NCI-H524 (cell line): ENCODE measurements at regions not wholly inside any gene's neighbourhood (a gene's known extent, or its start where the extent isn't known, plus 50 kb on each side); places are given as distances from the start of the nearest gene placed in this dataset.
"Not testable (repeated sequence)": the region's sequence is repeated elsewhere in the genome, so short reads cannot be mapped to it uniquely, and the experiment has no call there.

ENCODE experiments used
- DNase-seq, 2 experiments: peaks; one replicate each; lab custom pipeline; 2025; lab: John Stamatoyannopoulos, UW

- DNase-seq, result no peak
Measured at GRCh38 chr7:89618274-89618673, 536.0 kb upstream of the STEAP1 start.

DNA sequence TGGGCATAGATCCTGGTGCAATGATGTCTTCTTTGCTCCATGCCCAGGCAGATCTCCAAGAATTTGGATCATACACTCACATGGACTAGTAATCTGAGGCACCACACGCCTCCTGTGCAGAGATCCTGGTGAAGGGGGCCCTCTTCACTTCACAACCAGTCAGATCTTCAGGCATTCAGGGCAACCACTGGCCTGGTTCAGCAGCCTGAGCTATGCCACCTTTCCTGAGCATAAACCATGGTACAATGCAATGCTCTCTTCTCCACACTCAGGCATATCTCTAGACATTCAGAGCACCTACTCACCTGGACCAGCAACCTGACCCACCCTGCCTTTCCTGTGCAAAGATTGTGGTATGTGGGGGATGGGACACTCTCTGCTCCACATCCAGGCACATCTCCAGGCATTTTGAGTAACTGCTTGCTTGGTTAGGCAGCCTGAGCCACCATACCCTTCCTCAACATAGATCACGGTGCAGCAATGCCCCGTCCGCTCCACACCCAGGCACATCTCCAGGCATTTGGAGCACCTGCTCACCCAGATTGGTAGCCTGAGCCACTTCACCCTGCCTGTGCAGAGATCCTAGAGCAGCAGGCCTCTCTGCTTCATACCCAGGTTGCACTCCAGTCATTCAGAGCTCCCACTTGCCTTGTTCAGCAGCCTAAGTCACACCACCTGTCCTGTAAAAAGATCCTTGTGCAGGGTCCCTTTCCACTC is 532.2 kb upstream of the STEAP1 start:
- no peak for DNase-seq

- DNase-seq, result peak; percentile 25 to 50
Measured at GRCh38 chr7:89623018-89623672, 531.1 kb upstream of the STEAP1 start.

DNA sequence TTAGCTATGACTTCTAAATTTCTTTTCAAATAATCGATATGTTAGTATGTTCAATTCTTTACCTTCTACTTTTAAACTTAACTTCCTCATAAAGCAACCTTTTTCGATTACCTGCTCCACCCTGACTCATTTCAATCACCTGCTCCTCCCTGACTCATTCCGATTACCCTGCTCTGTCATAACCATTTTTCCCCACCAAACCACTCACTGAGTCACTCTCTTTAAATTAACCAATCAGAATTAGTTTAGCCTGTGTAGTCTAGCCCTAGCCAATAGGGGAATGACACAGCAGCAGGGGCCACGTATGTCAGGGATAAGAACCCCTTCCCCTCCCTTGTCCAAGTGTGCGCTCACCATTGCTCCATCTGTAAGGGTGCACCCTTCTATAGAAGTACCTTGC is 530.1 kb upstream of the STEAP1 start:
- not testable (repeated sequence) for DNase-seq

DNA sequence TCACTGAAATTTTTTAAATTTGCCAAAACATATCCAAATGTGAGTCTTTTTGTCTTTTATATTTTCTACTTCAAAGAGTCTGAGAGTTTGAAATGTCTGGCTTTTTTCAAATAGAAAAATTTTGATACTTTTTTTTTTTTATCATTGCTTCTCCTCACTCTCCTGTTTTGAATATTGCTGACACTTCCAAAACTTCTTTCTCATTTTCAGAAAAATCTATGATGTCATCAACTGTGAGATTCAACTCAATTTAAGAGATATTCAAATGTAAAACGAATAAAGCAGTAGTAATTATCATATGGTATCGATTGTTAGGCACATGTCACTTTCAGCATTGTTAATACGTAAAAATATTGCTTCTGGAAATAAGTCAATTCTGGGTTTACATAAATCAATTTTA is 505.8 kb upstream of the STEAP1 start:
- no peak for DNase-seq

DNA sequence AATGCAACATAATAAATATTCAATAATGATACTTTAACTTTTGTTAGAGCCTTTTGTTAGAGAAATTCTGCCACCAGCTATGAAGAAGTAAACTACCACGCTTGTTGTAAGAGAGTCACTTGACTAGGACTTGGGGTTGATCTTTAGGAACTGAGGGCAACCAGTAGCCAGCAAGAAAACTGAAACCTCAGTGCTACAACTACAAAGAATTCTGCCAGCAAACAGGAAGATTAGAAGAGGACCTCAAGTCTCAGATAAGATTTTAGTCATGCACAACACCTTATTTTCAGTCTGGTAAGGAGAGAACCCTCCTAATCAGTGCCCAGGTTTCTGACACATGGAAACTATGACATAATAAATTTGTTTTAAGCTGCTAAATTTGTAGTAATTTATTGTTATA is 498.3 kb upstream of the STEAP1 start:
- DNase-seq, result no peak

- DNase-seq, result no peak
Measured at GRCh38 chr7:89661876-89662275, 492.4 kb upstream of the STEAP1 start.

DNA sequence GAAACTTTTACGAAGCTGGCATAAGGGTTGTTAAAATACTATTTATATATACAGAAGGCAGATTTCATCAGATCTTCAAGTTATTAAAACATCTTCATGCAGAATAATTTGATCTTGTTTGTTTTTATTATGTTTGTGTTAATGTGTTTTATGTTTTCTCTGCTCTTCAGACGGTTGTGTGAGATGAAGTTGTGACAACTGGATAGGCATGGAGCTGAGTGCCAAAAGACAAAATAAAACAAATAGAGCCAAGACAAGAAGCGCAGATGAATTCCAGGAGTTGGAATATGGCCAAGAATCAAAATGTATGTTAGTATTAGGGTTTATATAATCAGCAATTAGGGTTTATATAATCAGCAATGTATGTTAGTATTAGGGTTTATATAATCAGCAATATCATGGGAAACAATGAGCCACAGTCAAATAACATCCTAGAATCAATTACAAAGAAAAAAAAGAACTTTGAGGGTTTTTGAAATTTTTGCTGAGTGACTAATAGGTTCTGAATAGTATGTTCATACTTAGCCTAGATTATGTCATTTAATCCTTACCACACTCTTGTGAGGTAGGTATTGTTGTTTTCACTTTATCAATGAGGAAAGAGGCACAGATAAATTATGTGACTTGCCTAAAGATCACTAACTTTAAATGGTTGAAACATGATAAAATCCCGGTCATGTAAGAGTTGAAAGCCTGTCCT is 488.0 kb upstream of the STEAP1 start:
- no peak for DNase-seq

DNA sequence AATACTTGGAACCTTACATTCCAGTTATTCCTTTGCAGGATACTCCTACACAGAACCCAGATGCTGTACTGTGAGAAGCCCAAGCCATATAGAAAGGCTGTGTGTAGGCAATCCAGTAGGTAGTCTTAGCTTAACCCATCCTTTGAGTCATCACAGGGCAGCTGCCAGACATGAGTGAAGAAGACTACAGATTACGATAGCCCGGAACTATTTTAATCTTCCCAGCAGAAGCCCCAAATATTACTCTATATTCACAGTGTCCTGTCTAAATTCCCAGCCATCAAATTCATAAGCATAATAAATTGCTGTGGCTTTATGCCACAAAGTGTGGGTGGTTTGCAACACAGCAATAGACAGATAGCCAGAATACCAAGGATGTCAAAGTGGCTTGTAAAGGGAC is 474.1 kb upstream of the STEAP1 start:
- no peak for DNase-seq

DNA sequence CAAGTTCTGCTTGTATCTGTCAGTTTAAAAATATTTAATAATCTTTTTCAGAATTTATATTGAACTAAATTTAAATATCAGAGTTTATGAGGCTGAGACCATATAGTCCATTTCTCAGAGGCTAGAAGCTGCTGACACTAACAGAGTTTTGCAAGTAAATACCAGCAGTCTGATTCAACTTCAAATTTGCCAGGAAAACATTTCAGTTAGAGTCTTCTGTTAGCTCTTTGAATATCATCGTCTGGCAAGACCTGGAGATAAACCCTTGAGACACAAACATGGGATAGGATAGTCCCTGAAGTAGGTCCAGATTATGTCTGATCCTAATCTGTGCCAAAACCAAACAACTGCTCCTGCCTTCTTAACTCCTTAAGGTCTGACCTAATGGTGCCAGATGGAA is 472.8 kb upstream of the STEAP1 start:
- peak in 1 of 2 experiments; percentile 36 for DNase-seq

- no peak for DNase-seq
Measured at GRCh38 chr7:89685287-89685686, 469.0 kb upstream of the STEAP1 start.

DNA sequence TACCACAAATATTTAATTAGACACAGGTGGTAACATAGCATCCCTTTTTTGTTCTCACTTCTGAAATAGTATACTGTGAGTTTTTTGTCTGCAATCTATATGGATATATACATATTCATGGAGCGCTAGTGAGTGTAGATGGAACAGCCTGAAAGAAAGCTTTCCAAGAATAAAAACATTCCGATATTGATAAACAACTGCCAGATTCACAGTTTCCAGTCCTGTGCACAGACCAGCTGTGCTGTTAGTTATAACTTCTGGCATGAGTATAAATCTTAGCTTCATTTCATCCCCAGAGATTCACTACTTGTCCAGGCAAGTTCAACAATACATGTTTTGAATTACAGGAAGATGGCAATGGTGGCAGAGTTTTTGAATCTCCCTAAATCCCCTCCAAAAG is 467.1 kb upstream of the STEAP1 start:
- DNase-seq, result peak in 1 of 2 experiments; percentile 28

- no peak for DNase-seq
Measured at GRCh38 chr7:89695241-89695640, 459.0 kb upstream of the STEAP1 start.

DNA sequence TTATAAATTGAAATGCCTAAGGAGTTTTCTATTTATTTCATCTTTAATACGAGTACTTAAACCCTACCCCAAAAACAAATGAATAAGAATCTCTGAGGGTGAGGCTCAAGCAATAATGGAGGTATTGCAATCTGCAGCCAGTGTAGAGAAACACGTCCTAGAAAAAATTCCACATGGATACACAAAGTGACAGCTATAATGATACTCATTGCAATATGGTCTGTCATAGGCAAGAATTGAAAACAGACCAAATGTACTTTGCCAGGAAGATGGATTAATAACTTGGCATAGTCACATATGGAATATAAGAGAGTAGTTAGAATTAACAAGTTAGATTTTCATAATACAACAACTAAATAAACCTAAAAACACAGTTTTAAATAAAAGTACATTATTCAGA is 440.1 kb upstream of the STEAP1 start:
- no peak for DNase-seq

GRCh38 chr7:89718941-89719340 is 435.3 kb upstream of the STEAP1 start:
- DNase-seq, result not testable (repeated sequence)

DNA sequence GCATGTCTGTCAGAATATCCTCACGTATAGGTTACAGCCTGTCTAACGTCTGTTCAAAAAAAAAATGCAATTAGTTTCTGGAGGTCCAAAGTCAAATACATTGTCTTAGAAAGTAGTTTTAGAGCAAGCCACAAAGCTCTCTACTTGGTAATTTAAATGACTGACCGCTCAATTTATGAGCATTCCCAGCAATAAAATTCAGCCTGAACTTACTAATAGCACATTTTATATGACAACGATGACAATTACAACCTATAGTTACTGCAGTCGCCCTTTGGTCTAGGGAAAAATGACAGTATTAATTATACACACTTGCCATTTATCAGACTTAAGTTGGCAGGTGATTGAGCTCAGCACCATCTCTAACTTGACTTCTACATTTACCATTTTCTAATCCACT is 425.8 kb upstream of the STEAP1 start:
- DNase-seq, result peak in 1 of 2 experiments; percentile 53

DNA sequence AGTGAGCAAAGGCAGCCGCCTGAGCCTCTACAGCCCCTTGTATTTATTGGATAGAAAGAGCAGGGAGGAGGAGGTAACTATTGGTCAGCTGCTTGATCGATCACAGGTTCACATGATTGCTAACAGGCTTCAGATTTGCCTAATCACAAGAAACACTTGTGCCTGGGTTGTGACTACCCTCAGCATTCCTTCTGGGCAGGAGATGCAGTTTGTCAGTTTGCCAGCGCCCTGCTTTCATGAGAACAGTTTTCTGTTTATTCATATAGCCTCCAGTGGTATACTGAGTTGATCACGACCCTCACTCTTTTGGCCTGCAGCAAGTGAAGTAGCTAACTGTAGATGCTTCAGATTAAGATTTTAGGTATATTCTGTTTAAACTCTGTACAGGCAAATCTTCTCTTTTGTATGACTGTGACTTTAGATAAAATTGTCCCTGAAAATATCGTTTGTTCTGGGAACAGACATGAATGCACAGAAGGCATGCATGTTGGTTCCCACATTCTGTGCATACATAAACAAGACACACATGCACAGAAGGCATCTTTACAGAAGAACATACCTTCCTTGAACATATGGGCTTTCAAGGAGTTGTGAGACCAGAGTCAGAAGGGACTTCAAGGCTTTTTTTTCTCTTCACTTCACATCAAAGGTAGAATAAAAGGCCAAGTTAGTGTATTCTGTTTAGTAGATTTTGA is 422.4 kb upstream of the STEAP1 start:
- DNase-seq, result no peak

- no peak for DNase-seq
Measured at GRCh38 chr7:89738549-89738948, 415.7 kb upstream of the STEAP1 start.

GRCh38 chr7:89757910-89758309 is 396.4 kb upstream of the STEAP1 start:
- no peak for DNase-seq

GRCh38 chr7:89760690-89761089 is 393.6 kb upstream of the STEAP1 start:
- no peak for DNase-seq

GRCh38 chr7:89761173-89761572 is 393.1 kb upstream of the STEAP1 start:
- no peak for DNase-seq

DNA sequence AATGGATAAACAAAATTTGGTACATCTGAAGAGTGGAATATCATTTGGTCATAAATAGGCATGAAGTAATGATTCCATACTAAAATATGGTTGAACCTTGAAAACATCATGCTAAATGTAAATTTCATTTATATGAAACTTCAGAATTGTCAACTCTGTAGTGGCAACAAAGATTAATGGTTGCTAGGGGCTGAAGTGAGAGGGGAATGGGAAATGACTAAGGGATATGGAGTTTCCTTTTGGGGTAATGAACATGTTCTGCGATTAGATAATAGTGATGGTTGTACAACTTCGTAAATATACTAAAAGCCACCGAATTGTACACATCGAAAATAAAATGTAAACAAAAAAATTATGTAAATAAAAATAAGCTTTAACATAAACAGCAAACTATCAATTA is 384.1 kb upstream of the STEAP1 start:
- DNase-seq, result no peak
